CD4-positive, alpha-beta T cell (primary cell): ENCODE measurements at regions not wholly inside any gene's neighbourhood (a gene's known extent, or its start where the extent isn't known, plus 50 kb on each side); places are given as distances from the start of the nearest gene placed in this dataset.

Experiments used
- ATAC-seq: fragments of 200-7000 bp; cut with Tn5 transposase; one replicate; pipeline ENCODE4 v1.10.0; 2022; ENCODE audit warnings: mild to moderate bottlenecking; ENCODE audit not compliant: poor library complexity
- CTCF ChIA-PET: fragments of 350-600 bp; sonication (Branson Sonifier 250); formaldehyde crosslinking; loops from one replicate; lab custom pipeline; 2021; ENCODE audit warnings: antibody characterized with exemption, inconsistent platforms; lab: Charles Lee
- POLR2A ChIA-PET: fragments of 350-600 bp; sonication (Branson Sonifier 250); formaldehyde crosslinking; loops from one replicate; lab custom pipeline; 2021; ENCODE audit warnings: antibody characterized with exemption, inconsistent platforms; lab: Charles Lee
- DNase-seq, 14 experiments: peaks; one replicate each; pipeline ENCODE4 v3.0.0-alpha.2; 2013 to 2020; ENCODE audit warnings: mixed read lengths in 2 of 14
- H3K27ac ChIP-seq, 2 donors: one replicate each; pipeline versions ENCODE4 v1.5.1 to v1.7.0; 2013; ENCODE audit warnings: low read length in 2 of 2, low read depth in 1 of 2, mild to moderate bottlenecking in 1 of 2
- H3K27me3 ChIP-seq, 2 experiments: 1 replicate in 1 of 2; 2 replicates in 1 of 2; pipeline versions ENCODE4 v1.6.1 to v1.7.0; 2013; ENCODE audit warnings: low read length in 2 of 2, control low read depth in 1 of 2, mild to moderate bottlenecking in 1 of 2, moderate library complexity in 1 of 2; ENCODE audit not compliant: insufficient read depth in 2 of 2, control insufficient read depth in 1 of 2
- H3K36me3 ChIP-seq: one replicate; pipeline ENCODE4 v1.6.1; 2013; ENCODE audit warnings: low read length, control low read depth; ENCODE audit not compliant: insufficient read depth
- H3K4me1 ChIP-seq: one replicate; pipeline ENCODE4 v1.6.1; 2013; ENCODE audit warnings: low read length, control low read depth; ENCODE audit not compliant: insufficient read depth
- H3K4me3 ChIP-seq: one replicate; pipeline ENCODE4 v1.5.1; 2013; ENCODE audit warnings: mild to moderate bottlenecking, low read length, moderate library complexity
- H3K9me3 ChIP-seq, 2 experiments: 1 replicate in 1 of 2; 2 replicates in 1 of 2; pipeline versions ENCODE4 v1.6.1 to v1.7.0; 2013; ENCODE audit warnings: low read length in 2 of 2, mild to moderate bottlenecking in 2 of 2, control low read depth in 1 of 2, moderate library complexity in 1 of 2; ENCODE audit not compliant: control insufficient read depth in 1 of 2, insufficient read depth in 1 of 2
- H3K27ac Mint-ChIP-seq: one replicate; pipeline ENCODE4 v1.8.0; 2020; ENCODE audit warnings: mixed read lengths
- H3K27me3 Mint-ChIP-seq: one replicate; pipeline ENCODE4 v1.8.0; 2021; ENCODE audit warnings: mixed read lengths
- H3K36me3 Mint-ChIP-seq: one replicate; pipeline ENCODE4 v1.8.0; 2021; ENCODE audit warnings: low read depth, mixed read lengths
- H3K4me1 Mint-ChIP-seq: one replicate; pipeline ENCODE4 v1.8.0; 2021; ENCODE audit warnings: low read depth, mixed read lengths
- H3K4me3 Mint-ChIP-seq: one replicate; pipeline ENCODE4 v1.8.0; 2020; ENCODE audit warnings: mild to moderate bottlenecking, mixed read lengths
- H3K9me3 Mint-ChIP-seq: one replicate; pipeline ENCODE4 v1.8.0; 2020; ENCODE audit warnings: mixed read lengths
- intact Hi-C, 2 experiments: fragments of 100-400 bp; cut with DNase I in 1 of 2; cut with micrococcal nuclease in 1 of 2; formaldehyde crosslinking; loops; one replicate each; pipeline versions ENCODE4 v1.15.1 to v1.9.0; 2023 to 2025; cut with DNase I, micrococcal nuclease
- TF ChIP-seq, protein P1 (sequence below): fragments of 200-600 bp; IDR thresholded peaks from one replicate; pipeline ENCODE4 v1.8.0; 2022; ENCODE audit warnings: antibody characterized with exemption, mild to moderate bottlenecking

DNA sequence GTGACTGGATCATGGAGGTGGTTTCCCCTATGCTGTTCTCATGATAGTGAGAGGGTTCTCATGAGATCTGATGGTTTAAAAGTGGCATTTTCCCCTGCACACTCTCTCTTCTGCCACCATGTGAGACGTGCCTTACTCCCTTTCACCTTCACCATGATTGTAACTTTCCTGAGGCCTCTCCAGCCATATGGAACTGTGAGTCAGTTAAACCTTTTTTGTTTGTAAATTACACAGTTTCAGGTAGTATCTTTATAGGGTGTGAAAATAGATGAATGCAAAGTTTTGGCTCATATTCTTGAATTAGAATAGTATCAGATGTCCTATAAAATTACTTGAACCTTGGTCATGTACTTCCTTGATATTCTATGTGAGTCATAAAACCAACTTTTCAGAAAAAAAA, 252.1 kb upstream of the TMEM229A start:
- H3K4me3 Mint-ChIP-seq: no peak overlapping the region
- no peaks in the 10 kb centered on the region for H3K4me1 ChIP-seq
- TF ChIP-seq, protein P1, sequence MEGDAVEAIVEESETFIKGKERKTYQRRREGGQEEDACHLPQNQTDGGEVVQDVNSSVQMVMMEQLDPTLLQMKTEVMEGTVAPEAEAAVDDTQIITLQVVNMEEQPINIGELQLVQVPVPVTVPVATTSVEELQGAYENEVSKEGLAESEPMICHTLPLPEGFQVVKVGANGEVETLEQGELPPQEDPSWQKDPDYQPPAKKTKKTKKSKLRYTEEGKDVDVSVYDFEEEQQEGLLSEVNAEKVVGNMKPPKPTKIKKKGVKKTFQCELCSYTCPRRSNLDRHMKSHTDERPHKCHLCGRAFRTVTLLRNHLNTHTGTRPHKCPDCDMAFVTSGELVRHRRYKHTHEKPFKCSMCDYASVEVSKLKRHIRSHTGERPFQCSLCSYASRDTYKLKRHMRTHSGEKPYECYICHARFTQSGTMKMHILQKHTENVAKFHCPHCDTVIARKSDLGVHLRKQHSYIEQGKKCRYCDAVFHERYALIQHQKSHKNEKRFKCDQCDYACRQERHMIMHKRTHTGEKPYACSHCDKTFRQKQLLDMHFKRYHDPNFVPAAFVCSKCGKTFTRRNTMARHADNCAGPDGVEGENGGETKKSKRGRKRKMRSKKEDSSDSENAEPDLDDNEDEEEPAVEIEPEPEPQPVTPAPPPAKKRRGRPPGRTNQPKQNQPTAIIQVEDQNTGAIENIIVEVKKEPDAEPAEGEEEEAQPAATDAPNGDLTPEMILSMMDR: no peak
- ATAC-seq (no peak), DNase-seq (no peak)
- H3K27me3 ChIP-seq: no peaks in the 10 kb centered on the region
- no peaks in the 10 kb centered on the region for H3K36me3 Mint-ChIP-seq
- H3K4me1 Mint-ChIP-seq: no peaks in the 10 kb centered on the region
- CTCF ChIA-PET: no interaction called here
- peaks cover 5% of the 10 kb centered on the region for H3K9me3 Mint-ChIP-seq
- H3K36me3 ChIP-seq: no peaks in the 10 kb centered on the region
- intact Hi-C loops: no loop called here
- peaks cover 0 to 3% of the 10 kb centered on the region in 2 experiments for H3K9me3 ChIP-seq
- POLR2A ChIA-PET: no interaction called here
- H3K27me3 Mint-ChIP-seq: no peaks in the 10 kb centered on the region
- H3K4me3 ChIP-seq: no peak overlapping the region
- no peak overlapping the region for H3K27ac Mint-ChIP-seq
- no peak overlapping the region for H3K27ac ChIP-seq

DNA sequence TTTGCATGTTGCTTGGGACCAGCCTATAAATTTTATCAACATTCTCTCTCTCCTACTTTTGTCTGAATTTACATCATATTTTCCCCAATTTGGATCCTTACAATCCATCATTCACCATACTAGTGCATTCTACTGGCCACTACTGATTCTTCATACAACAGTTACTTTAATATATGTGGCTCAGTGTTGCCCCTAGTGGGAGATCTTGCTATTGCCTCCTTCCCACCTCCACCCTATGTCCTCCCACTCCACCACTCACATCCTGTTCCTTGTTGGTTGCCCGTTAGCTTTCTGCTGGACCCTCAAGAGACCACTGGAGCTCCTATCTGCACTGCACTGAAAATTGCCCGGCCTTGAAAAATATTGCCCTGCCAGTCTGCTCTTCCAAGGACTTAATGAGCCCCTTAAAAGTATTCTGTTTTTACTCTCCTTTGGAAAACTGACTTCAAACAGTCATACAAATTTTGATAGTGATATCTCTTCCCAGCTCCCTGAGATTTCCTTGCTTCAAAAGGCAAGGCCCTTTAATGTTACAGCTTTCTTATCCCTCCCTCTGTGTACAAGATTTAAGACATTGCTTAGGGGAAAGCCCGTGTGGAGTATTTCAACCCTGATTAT, 243.2 kb upstream of the TMEM229A start:
- no peak for ATAC-seq
- intact Hi-C loops: no loop called here

DNA sequence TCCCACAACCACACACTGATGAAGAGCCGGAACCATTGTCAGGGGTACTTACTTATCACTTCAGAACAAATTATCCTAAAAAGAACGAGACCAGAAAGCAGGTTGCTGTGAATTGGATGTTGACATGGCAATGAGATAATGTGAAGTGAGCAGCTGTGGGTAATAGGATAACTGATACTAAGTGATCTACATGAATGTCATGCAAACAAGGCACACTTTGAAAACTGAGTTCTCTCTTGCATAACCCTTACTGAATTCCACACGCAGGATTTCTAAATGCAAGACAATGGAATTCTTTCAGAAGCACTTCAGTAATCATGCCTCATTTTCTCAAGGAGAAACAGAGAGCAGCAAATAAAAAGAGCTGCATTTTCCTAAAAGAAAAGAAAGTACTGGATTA, 242.5 kb upstream of the TMEM229A start:
- no peaks in the 10 kb centered on the region for H3K27me3 ChIP-seq
- DNase-seq (no peak), ATAC-seq (no peak)
- no peaks in the 10 kb centered on the region for H3K27me3 Mint-ChIP-seq
- CTCF ChIA-PET: no interaction called here
- no peaks in the 10 kb centered on the region for H3K36me3 ChIP-seq
- no peaks in the 10 kb centered on the region for H3K4me1 Mint-ChIP-seq
- no peaks in the 10 kb centered on the region for H3K4me1 ChIP-seq
- no peak overlapping the region for H3K4me3 ChIP-seq
- H3K36me3 Mint-ChIP-seq: no peaks in the 10 kb centered on the region
- intact Hi-C loops: no loop called here
- H3K27ac ChIP-seq: no peak overlapping the region
- TF ChIP-seq, protein P1: no peak
- no peak overlapping the region for H3K4me3 Mint-ChIP-seq
- H3K27ac Mint-ChIP-seq: no peak overlapping the region
- peaks cover 2% of the 10 kb centered on the region for H3K9me3 Mint-ChIP-seq
- POLR2A ChIA-PET: no interaction called here
- no peaks in the 10 kb centered on the region for H3K9me3 ChIP-seq

More for the DNA sequence above, 243.2 kb upstream of the TMEM229A start:
- H3K36me3 Mint-ChIP-seq: no peaks in the 10 kb centered on the region
- H3K27ac Mint-ChIP-seq: no peak overlapping the region
- no peaks in the 10 kb centered on the region for H3K9me3 Mint-ChIP-seq
- no peaks in the 10 kb centered on the region for H3K9me3 ChIP-seq
- POLR2A ChIA-PET: no interaction called here
- H3K27ac ChIP-seq: no peak overlapping the region
- CTCF ChIA-PET: no interaction called here
- no peak overlapping the region for H3K4me3 Mint-ChIP-seq
- H3K4me1 Mint-ChIP-seq: no peaks in the 10 kb centered on the region
- H3K36me3 ChIP-seq: no peaks in the 10 kb centered on the region
- H3K4me3 ChIP-seq: no peak overlapping the region
- H3K27me3 ChIP-seq: no peaks in the 10 kb centered on the region
- DNase-seq: no peak
- H3K27me3 Mint-ChIP-seq: no peaks in the 10 kb centered on the region
- TF ChIP-seq, protein P1: no peak
- no peaks in the 10 kb centered on the region for H3K4me1 ChIP-seq
